ENCODE measurements at regions not wholly inside any gene's neighbourhood (a gene's known extent, or its start where the extent isn't known, plus 50 kb on each side); places are given as distances from the start of the nearest gene placed in this dataset.

- ATAC-seq (replicated peaks in 6 of 8), result no peak
- no peak overlapping the region for H3K27ac ChIP-seq
- WGBS, 10 experiments, result 0 to 100% (median 60%) methylated on average over 1 to 2 of the region's 2 CpGs; no CpG with 5 or more reads in 6 of the 10 experiments
- no peaks in the 10 kb centered on the region for H3K4me1 ChIP-seq (replicated peaks in 1 of 2)
- in situ Hi-C loops (cut with MboI; ENCODE audit: low pct_unique_long_range_greater_than_20kb in 2 of 9, low sequenced_read_pairs in 9 of 9, unreplicated experiment in 9 of 9), result no loop called here
- no peak overlapping the region for H3K4me3 ChIP-seq
Measured at GRCh38 chr11:16685914-16686313, 52.5 kb upstream of the C11orf58 start.

GRCh38 chr11:16678466-16679116 is 59.9 kb upstream of the C11orf58 start:
- in situ Hi-C loops (cut with MboI; ENCODE audit: low pct_unique_long_range_greater_than_20kb in 2 of 9, low sequenced_read_pairs in 9 of 9, unreplicated experiment in 9 of 9), result no loop called here
- WGBS, 10 experiments, result 0 to 100% (median 92%) methylated on average over 1 to 2 of the region's 7 CpGs; no CpG with 5 or more reads in 2 of the 10 experiments
- Histone ChIP-seq H3K27ac (no peak overlapping the region), H3K4me3 (no peak overlapping the region), H3K4me1 (replicated peaks in 1 of 2) (no peaks in the 10 kb centered on the region)
- ATAC-seq (replicated peaks in 6 of 8), result no peak

GRCh38 chr11:16669799-16670415 is 68.5 kb upstream of the C11orf58 start:
- Histone ChIP-seq H3K4me3 (no peak overlapping the region), H3K4me1 (replicated peaks in 1 of 2) (no peaks in the 10 kb centered on the region), H3K27ac (no peak overlapping the region)
- in situ Hi-C loops (cut with MboI; ENCODE audit: low pct_unique_long_range_greater_than_20kb in 2 of 9, low sequenced_read_pairs in 9 of 9, unreplicated experiment in 9 of 9), result no loop called here
- peak in 4 of 8 experiments; percentile 32 to 80 (median 56) for ATAC-seq (replicated peaks in 6 of 8)
- WGBS, 10 experiments, result 100% methylated on average over 1 of the region's 2 CpGs; no CpG with 5 or more reads in 9 of the 10 experiments

- in situ Hi-C loops (cut with MboI; ENCODE audit: low pct_unique_long_range_greater_than_20kb in 2 of 9, low sequenced_read_pairs in 9 of 9, unreplicated experiment in 9 of 9), result loop anchor here in 1 of 9 experiments (25.0 kb wide), 1 partner anchor 155 kb away; no protein-coding TSS in a partner anchor
- H3K4me1 ChIP-seq (replicated peaks in 1 of 2), result no peaks in the 10 kb centered on the region
- WGBS, 10 experiments, result 11 to 95% (median 40%) methylated on average over 1 to 4 of the region's 9 CpGs; no CpG with 5 or more reads in 3 of the 10 experiments
- ATAC-seq (replicated peaks in 6 of 8), result peak in 3 of 8 experiments; percentile 85 to 94 (median 90)
- H3K27ac ChIP-seq, result no peak overlapping the region
- H3K4me3 ChIP-seq, result no peak overlapping the region
Measured at GRCh38 chr11:16632295-16633200, 105.9 kb upstream of the C11orf58 start.

- in situ Hi-C loops (cut with MboI; ENCODE audit: low pct_unique_long_range_greater_than_20kb in 2 of 9, low sequenced_read_pairs in 9 of 9, unreplicated experiment in 9 of 9), result loop anchor here in 1 of 9 experiments (25.0 kb wide), 1 partner anchor 157 kb away; no protein-coding TSS in a partner anchor
- H3K4me3 ChIP-seq, result no peak overlapping the region
- H3K4me1 ChIP-seq (replicated peaks in 1 of 2), result no peaks in the 10 kb centered on the region
- ATAC-seq (replicated peaks in 6 of 8), result no peak
- no peak overlapping the region for H3K27ac ChIP-seq
Measured at GRCh38 chr11:16630651-16631050, 107.8 kb upstream of the C11orf58 start.

- 3 to 95% (median 79%) methylated on average over 4 to 5 of the region's 5 CpGs for WGBS, 10 experiments
- Histone ChIP-seq H3K4me1 (replicated peaks in 1 of 2) (no peaks in the 10 kb centered on the region), H3K27ac (no peak overlapping the region), H3K4me3 (no peak overlapping the region)
- in situ Hi-C loops (cut with MboI; ENCODE audit: low pct_unique_long_range_greater_than_20kb in 2 of 9, low sequenced_read_pairs in 9 of 9, unreplicated experiment in 9 of 9), result loop anchor here in 7 of 9 experiments (10.0 to 25.0 kb wide), 6 partner anchors 781 to 1306 kb away; no protein-coding TSS in a partner anchor
- ATAC-seq (replicated peaks in 6 of 8), result no peak
Measured at GRCh38 chr11:16618431-16618830, 120.0 kb upstream of the C11orf58 start.

GRCh38 chr11:16615480-16615879 is 123.0 kb upstream of the C11orf58 start:
- peaks cover 0 to 2% of the 10 kb centered on the region in 2 donors for H3K4me1 ChIP-seq (replicated peaks in 1 of 2)
- H3K27ac ChIP-seq, result no peak overlapping the region
- H3K4me3 ChIP-seq, result no peak overlapping the region
- ATAC-seq (replicated peaks in 6 of 8), result no peak
- WGBS, 10 experiments, result 0 to 87% (median 33%) methylated on average over 2 of the region's 2 CpGs; no CpG with 5 or more reads in 2 of the 10 experiments
- in situ Hi-C loops (cut with MboI; ENCODE audit: low pct_unique_long_range_greater_than_20kb in 2 of 9, low sequenced_read_pairs in 9 of 9, unreplicated experiment in 9 of 9), result loop anchor here in 7 of 9 experiments (10.0 to 25.0 kb wide), 6 partner anchors 778 to 1303 kb away; no protein-coding TSS in a partner anchor

- Histone ChIP-seq H3K4me1 (replicated peaks in 1 of 2) (peaks cover 0 to 2% of the 10 kb centered on the region in 2 donors), H3K4me3 (peak overlapping the region; percentile 35 to 49 (median 36)), H3K27ac (no peak overlapping the region)
- in situ Hi-C loops (cut with MboI; ENCODE audit: low pct_unique_long_range_greater_than_20kb in 2 of 9, low sequenced_read_pairs in 9 of 9, unreplicated experiment in 9 of 9), result loop anchor here in 7 of 9 experiments (10.0 to 25.0 kb wide), 6 partner anchors 776 to 1301 kb away; no protein-coding TSS in a partner anchor
- 0 to 20% (median 4%) methylated on average over 1 to 14 of the region's 65 CpGs; no CpG with 5 or more reads in 2 of the 10 experiments for WGBS, 10 experiments
- peak; percentile 96 to 98 (median 98) for ATAC-seq (replicated peaks in 6 of 8)
Measured at GRCh38 chr11:16613512-16614381, 124.7 kb upstream of the C11orf58 start.

GRCh38 chr11:16613262-16613511 is 125.3 kb upstream of the C11orf58 start:
- Histone ChIP-seq H3K4me1 (replicated peaks in 1 of 2) (peaks cover 0 to 2% of the 10 kb centered on the region in 2 donors), H3K4me3 (peak overlapping the region; percentile 35 to 49 (median 36)), H3K27ac (no peak overlapping the region)
- WGBS, 10 experiments, result 0 to 1% (median 0%) methylated on average over 1 to 11 of the region's 13 CpGs; no CpG with 5 or more reads in 6 of the 10 experiments
- ATAC-seq (replicated peaks in 6 of 8), result peak in 7 of 8 experiments; percentile 24 to 48 (median 41)
- in situ Hi-C loops (cut with MboI; ENCODE audit: low pct_unique_long_range_greater_than_20kb in 2 of 9, low sequenced_read_pairs in 9 of 9, unreplicated experiment in 9 of 9), result loop anchor here in 7 of 9 experiments (10.0 to 25.0 kb wide), 6 partner anchors 776 to 1301 kb away; no protein-coding TSS in a partner anchor

- peak overlapping the region; percentile 35 to 49 (median 36) for H3K4me3 ChIP-seq
- WGBS, 10 experiments, result 0 to 7% (median 0%) methylated on average over 2 to 14 of the region's 26 CpGs; no CpG with 5 or more reads in 1 of the 10 experiments
- peak in 7 of 8 experiments; percentile 6 to 23 (median 12) for ATAC-seq (replicated peaks in 6 of 8)
- in situ Hi-C loops (cut with MboI; ENCODE audit: low pct_unique_long_range_greater_than_20kb in 2 of 9, low sequenced_read_pairs in 9 of 9, unreplicated experiment in 9 of 9), result loop anchor here in 7 of 9 experiments (10.0 to 25.0 kb wide), 6 partner anchors 775 to 1300 kb away; no protein-coding TSS in a partner anchor
- H3K4me1 ChIP-seq (replicated peaks in 1 of 2), result peaks cover 0 to 2% of the 10 kb centered on the region in 2 donors
- no peak overlapping the region for H3K27ac ChIP-seq
Measured at GRCh38 chr11:16612566-16613261, 125.7 kb upstream of the C11orf58 start.

- Histone ChIP-seq H3K4me1 (replicated peaks in 1 of 2) (peaks cover 0 to 2% of the 10 kb centered on the region in 2 donors), H3K27ac (no peak overlapping the region), H3K4me3 (peak overlapping the region in 3 of 5 donors; percentile 6 to 49 (median 6))
- in situ Hi-C loops (cut with MboI; ENCODE audit: low pct_unique_long_range_greater_than_20kb in 2 of 9, low sequenced_read_pairs in 9 of 9, unreplicated experiment in 9 of 9), result loop anchor here in 7 of 9 experiments (10.0 to 25.0 kb wide), 6 partner anchors 775 to 1300 kb away; no protein-coding TSS in a partner anchor
- ATAC-seq (replicated peaks in 6 of 8), result peak in 1 of 8 experiments; percentile 6
- 0 to 58% (median 8%) methylated on average over 1 to 11 of the region's 11 CpGs for WGBS, 10 experiments
Measured at GRCh38 chr11:16611926-16612565, 126.4 kb upstream of the C11orf58 start.
